SH-SY5Y (cell line): ENCODE measurements at regions not wholly inside any gene's neighbourhood (a gene's known extent, or its start where the extent isn't known, plus 50 kb on each side); places are given as distances from the start of the nearest gene placed in this dataset.

Experiments used
- GATA2 ChIP-seq: IDR thresholded peaks from 2 replicates; pipeline ENCODE4 v1.6.1; 2011; ENCODE audit warnings: mild to moderate bottlenecking, low read depth, low read length
- GATA3 ChIP-seq: IDR thresholded peaks from 2 replicates; pipeline ENCODE4 v1.6.1; 2011; ENCODE audit warnings: low read depth, mild to moderate bottlenecking, low read length, moderate library complexity

DNA sequence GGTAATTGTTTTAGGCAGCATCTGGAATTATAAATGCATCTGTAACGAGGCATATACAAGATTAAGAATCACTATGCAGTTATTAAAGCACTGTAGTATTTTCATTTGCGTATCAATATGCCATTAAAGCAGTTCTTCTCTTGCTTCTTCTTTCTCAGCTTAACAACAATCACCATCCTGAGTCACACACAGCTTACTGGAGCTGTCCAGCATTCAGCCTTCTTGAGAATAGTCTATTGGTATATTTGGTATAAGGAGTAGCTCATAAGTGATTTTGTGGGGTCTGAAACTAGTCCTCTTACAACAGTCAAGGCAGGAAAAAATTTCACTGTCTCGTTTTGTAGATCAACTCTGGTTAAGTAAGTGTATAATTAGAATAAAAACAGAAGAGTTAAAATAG is 523.0 kb upstream of the FOXG1 start:
- TF ChIP-seq GATA3 (no peak), GATA2 (no peak)
